GM06990 (cell line): ENCODE measurements at regions not wholly inside any gene's neighbourhood (a gene's known extent, or its start where the extent isn't known, plus 50 kb on each side); places are given as distances from the start of the nearest gene placed in this dataset.

Experiments used
- DNase-seq: peaks from one replicate; pipeline ENCODE4 v3.0.0-alpha.2; 2011; ENCODE audit not compliant: insufficient read length; ENCODE audit errors: extremely low read depth
- H3K27me3 ChIP-seq: replicated peaks from 2 replicates; pipeline ENCODE4 v1.6.0; 2011; ENCODE audit warnings: low read length; ENCODE audit not compliant: control insufficient read depth, insufficient read depth
- H3K36me3 ChIP-seq: 2 replicates; pipeline ENCODE4 v1.5.1; 2011; ENCODE audit warnings: low read length; ENCODE audit not compliant: control insufficient read depth, insufficient read depth
- H3K4me3 ChIP-seq: replicated peaks from 2 replicates; pipeline ENCODE4 v1.5.1; 2011; ENCODE audit warnings: low read depth, mild to moderate bottlenecking, control low read depth, low read length
- TF ChIP-seq, protein P1 (sequence below): IDR thresholded peaks from 2 replicates; pipeline ENCODE4 v1.5.1; 2011; ENCODE audit warnings: low read length, control low read depth, mild to moderate bottlenecking, inconsistent platforms; ENCODE audit not compliant: insufficient read depth, poor library complexity, severe bottlenecking

GRCh38 chr7:116310141-116310540, 99.8 kb downstream of the TES start:
- TF ChIP-seq, protein P1, sequence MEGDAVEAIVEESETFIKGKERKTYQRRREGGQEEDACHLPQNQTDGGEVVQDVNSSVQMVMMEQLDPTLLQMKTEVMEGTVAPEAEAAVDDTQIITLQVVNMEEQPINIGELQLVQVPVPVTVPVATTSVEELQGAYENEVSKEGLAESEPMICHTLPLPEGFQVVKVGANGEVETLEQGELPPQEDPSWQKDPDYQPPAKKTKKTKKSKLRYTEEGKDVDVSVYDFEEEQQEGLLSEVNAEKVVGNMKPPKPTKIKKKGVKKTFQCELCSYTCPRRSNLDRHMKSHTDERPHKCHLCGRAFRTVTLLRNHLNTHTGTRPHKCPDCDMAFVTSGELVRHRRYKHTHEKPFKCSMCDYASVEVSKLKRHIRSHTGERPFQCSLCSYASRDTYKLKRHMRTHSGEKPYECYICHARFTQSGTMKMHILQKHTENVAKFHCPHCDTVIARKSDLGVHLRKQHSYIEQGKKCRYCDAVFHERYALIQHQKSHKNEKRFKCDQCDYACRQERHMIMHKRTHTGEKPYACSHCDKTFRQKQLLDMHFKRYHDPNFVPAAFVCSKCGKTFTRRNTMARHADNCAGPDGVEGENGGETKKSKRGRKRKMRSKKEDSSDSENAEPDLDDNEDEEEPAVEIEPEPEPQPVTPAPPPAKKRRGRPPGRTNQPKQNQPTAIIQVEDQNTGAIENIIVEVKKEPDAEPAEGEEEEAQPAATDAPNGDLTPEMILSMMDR = no peak
- no peak for DNase-seq

GRCh38 chr7:116311259-116311658, 100.9 kb downstream of the TES start:
- H3K27me3 ChIP-seq = no peaks in the 10 kb centered on the region
- TF ChIP-seq, protein P1 = no peak
- H3K4me3 ChIP-seq = no peak overlapping the region
- no peaks in the 10 kb centered on the region for H3K36me3 ChIP-seq
- no peak for DNase-seq

More at GRCh38 chr7:116310141-116310540, 99.8 kb downstream of the TES start:
- Histone ChIP-seq H3K4me3 (no peak overlapping the region), H3K36me3 (no peaks in the 10 kb centered on the region), H3K27me3 (no peaks in the 10 kb centered on the region)

DNA sequence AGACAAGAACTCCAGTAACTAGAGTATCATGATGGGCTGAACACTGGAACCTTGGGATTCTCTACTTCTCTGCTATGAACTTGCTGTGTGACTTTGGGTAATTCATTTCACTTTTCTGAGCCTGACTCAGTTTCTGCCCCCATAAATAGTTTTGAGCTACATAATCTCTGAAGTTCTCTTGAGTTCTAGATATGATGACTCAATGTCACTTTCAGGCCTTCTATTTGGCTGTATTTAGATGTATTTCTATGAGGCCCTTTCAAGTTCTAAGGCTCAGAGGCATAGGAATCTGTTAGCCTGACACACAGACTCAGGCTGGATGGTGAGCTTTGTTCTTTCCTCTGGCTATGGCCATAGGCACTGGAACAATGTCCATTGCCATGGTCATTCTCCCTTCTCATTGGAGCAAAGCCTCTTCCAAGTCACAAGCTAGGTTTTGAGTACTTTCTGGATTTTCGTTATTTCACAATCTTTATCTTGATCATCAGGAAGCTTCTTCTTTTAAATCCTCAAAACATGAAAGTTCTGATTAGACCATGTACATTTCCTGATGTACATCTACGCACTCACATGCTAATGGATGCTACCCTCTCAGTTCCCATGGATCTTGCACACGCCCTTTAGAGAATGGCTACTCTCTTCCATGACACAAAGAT, 101.6 kb downstream of the TES start:
- DNase-seq = no peak
- no peak overlapping the region for H3K4me3 ChIP-seq
- H3K36me3 ChIP-seq = no peaks in the 10 kb centered on the region
- no peaks in the 10 kb centered on the region for H3K27me3 ChIP-seq
- TF ChIP-seq, protein P1 = no peak

DNA sequence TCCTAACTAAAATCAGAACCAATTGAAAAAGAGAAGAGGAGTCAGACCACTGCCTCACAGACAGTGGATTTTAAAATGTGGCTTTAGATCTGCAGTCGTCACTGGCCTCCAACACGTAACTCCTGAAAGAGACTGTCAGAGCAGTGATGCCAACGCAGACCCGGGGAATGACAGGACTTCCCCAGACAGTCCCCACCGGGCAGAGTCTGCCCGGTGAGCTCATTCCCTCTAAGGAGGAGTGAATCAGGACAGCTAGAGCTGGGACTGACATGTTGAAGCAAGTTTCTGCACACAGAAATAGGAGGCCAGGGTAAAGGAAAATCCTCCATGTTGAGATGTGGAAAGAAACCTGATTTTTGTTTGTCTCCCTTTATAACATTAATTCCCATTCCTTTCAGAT, 105.0 kb downstream of the TES start:
- Histone ChIP-seq H3K4me3 (no peak overlapping the region), H3K27me3 (no peaks in the 10 kb centered on the region), H3K36me3 (no peaks in the 10 kb centered on the region)
- DNase-seq = peak; percentile 16
- TF ChIP-seq, protein P1 = no peak

DNA sequence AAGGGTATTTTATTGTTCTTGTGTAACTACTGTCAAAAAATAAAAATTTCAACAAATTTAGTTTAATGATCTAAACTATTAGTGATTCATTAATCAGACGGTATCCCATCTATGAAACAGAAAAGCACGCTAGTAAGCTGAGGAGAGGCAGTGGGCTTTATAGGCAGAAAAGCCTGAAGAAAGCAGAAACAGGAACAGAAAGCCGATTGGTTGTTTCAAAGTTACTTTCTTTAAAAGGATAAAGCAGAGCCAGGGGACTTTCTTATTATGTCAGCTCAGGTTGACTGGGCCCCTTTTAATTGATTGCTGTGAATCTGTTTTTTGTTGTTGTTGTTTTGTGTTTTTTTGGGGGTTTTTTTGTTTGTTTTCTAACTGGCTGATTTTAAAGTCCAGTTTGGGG, 105.5 kb downstream of the TES start:
- Histone ChIP-seq H3K36me3 (no peaks in the 10 kb centered on the region), H3K27me3 (no peaks in the 10 kb centered on the region), H3K4me3 (no peak overlapping the region)
- peak; percentile 9 for DNase-seq
- TF ChIP-seq, protein P1 = no peak
